ENCODE measurements at regions not wholly inside any gene's neighbourhood (a gene's known extent, or its start where the extent isn't known, plus 50 kb on each side); places are given as distances from the start of the nearest gene placed in this dataset.

DNA sequence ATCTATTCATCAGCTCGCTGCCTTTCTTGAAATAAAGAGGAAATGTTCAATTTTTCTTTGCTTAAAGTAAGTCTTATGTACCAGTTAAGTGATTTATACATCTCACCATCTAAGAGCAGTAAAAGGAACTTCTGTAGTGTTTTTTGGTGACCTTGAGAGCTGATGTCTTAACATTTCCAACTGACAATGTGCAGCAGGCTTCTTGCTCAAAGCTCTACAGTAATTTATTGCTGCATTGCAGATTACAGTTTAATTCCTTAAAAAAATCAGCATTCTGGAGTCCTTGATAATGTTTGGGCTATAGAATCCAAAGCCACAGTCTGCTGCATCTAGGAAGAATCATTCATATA is 61.6 kb downstream of the DIPK2A start:
- Histone ChIP-seq H3K27ac (no peak overlapping the region), H3K4me1 (no peaks in the 10 kb centered on the region), H3K36me3 (ENCODE audit: low read depth, missing control alignments) (no peaks in the 10 kb centered on the region), H3K4me3 (no peak overlapping the region), H3K27me3 (no peaks in the 10 kb centered on the region), H3K9me3 (no peaks in the 10 kb centered on the region)
- 73 to 77% methylated on average over 1 of the region's 1 CpG for WGBS, 2 donors
- DNase-seq = no peak
- intact Hi-C loops (cut with DNase I; ENCODE audit: low total_unique reads) = no loop called here
- TF ChIP-seq POLR2A (IDR thresholded peaks at IDR 0.05) = no peak

DNA sequence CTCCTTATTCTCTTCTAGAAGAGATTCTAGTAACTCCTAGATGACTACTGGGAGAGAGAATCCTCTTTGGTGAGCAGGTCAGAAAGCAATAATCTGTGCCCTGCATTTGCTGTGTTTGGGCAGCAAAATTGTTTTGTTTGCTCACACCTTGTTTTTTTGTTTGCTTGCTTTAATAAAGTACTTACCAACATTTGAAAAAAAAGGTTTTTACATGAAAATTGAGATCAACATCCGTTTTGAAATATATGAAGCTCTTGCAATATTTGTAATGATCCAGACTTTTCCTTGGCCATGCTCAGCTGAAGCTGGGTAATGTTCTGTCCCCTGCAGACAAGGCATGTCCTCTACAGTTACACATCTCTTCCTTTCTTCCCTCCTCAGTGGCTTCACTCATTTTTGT is 62.2 kb downstream of the DIPK2A start:
- no peak for DNase-seq
- Histone ChIP-seq H3K9me3 (no peaks in the 10 kb centered on the region), H3K4me3 (no peak overlapping the region), H3K27me3 (no peaks in the 10 kb centered on the region), H3K36me3 (ENCODE audit: low read depth, missing control alignments) (no peaks in the 10 kb centered on the region), H3K27ac (no peak overlapping the region), H3K4me1 (no peaks in the 10 kb centered on the region)
- intact Hi-C loops (cut with DNase I; ENCODE audit: low total_unique reads) = no loop called here
- WGBS, 2 donors = 75 to 78% methylated on average over 1 of the region's 1 CpG
- TF ChIP-seq, protein P1, sequence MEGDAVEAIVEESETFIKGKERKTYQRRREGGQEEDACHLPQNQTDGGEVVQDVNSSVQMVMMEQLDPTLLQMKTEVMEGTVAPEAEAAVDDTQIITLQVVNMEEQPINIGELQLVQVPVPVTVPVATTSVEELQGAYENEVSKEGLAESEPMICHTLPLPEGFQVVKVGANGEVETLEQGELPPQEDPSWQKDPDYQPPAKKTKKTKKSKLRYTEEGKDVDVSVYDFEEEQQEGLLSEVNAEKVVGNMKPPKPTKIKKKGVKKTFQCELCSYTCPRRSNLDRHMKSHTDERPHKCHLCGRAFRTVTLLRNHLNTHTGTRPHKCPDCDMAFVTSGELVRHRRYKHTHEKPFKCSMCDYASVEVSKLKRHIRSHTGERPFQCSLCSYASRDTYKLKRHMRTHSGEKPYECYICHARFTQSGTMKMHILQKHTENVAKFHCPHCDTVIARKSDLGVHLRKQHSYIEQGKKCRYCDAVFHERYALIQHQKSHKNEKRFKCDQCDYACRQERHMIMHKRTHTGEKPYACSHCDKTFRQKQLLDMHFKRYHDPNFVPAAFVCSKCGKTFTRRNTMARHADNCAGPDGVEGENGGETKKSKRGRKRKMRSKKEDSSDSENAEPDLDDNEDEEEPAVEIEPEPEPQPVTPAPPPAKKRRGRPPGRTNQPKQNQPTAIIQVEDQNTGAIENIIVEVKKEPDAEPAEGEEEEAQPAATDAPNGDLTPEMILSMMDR (IDR thresholded peaks at IDR 0.05) = no peak
- TF ChIP-seq POLR2A (IDR thresholded peaks at IDR 0.05) = no peak

DNA sequence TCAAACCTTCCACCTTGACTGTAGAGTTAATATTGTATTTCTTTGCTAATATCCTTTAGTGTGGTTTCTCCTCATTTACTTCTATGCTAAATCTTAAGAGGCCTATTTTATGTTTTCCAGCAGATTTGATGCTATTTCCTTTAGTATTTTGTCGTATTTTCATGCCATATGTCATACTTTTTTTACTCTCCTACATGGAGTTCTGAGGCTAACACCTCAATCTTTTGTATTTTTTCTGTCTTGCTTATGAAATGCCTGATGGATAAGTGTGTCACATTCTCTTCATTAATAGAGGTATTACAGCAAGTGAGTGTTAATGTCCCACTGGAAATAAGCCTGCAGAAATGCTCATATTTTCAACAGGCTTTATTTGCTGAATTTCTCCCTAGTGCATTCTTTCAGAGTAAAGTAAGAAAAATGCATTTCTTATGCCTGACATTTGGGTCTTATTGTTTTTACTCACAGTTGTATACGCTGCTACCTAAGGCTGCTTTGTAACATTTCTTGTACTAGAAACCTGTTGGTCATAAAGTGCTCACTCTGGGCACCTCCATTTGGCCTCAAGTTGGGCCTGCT is 63.2 kb downstream of the DIPK2A start:
- TF ChIP-seq, protein P1 (IDR thresholded peaks at IDR 0.05) = no peak
- TF ChIP-seq POLR2A (IDR thresholded peaks at IDR 0.05) = no peak
- 95 to 98% methylated on average over 2 of the region's 2 CpGs for WGBS, 2 donors
- no peak for DNase-seq

DNA sequence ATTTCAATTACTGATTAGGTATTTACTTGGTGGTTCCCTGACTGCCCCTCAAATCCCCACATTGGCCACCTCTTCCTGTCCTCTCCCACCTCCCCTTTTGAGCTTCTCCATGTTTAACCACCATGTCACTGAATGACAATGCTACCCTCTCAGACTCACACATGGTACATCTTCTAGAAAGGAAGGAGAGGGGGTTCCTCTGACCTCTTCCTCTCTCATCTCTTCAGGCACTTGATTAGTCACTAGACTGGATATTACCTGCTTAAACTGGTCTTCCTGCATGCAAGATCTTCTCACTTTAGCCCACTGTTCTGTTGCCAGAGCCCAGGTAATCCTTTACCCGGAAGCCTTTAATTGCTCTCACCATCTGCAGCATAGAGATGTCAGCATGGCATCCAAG is 64.9 kb downstream of the DIPK2A start:
- Histone ChIP-seq H3K4me3 (no peak overlapping the region), H3K27ac (no peak overlapping the region), H3K4me1 (no peaks in the 10 kb centered on the region), H3K27me3 (no peaks in the 10 kb centered on the region), H3K36me3 (ENCODE audit: low read depth, missing control alignments) (no peaks in the 10 kb centered on the region), H3K9me3 (no peaks in the 10 kb centered on the region)
- 91 to 100% methylated on average over 1 of the region's 1 CpG for WGBS, 2 donors
- no peak for TF ChIP-seq POLR2A (IDR thresholded peaks at IDR 0.05)
- TF ChIP-seq, protein P1 (IDR thresholded peaks at IDR 0.05) = no peak
- intact Hi-C loops (cut with DNase I; ENCODE audit: low total_unique reads) = no loop called here
- DNase-seq = no peak

More for the DNA sequence above, 63.2 kb downstream of the DIPK2A start:
- no peaks in the 10 kb centered on the region for H3K9me3 ChIP-seq
- no peaks in the 10 kb centered on the region for H3K36me3 ChIP-seq (ENCODE audit: low read depth, missing control alignments)
- H3K4me3 ChIP-seq = no peak overlapping the region
- intact Hi-C loops (cut with DNase I; ENCODE audit: low total_unique reads) = no loop called here
- no peaks in the 10 kb centered on the region for H3K4me1 ChIP-seq
- no peaks in the 10 kb centered on the region for H3K27me3 ChIP-seq
- no peak overlapping the region for H3K27ac ChIP-seq

DNA sequence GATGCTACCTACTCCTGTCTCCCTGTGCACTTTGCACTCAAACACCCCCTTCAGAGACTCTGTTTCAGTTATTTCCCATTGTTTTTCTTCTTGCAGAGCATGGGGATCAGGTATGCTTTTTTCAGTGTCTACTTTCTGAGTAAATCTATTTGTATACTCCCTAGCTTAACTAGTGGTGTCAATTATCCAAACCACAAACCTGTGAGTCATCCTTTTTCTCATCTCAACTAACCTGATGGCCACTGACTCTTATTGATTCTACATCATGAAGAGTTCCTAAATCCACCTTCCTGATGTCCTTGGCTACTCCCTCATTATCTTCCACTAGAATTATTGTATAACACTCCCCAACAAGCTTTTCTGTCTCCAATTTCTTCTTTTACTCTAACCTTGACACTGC is 68.0 kb downstream of the DIPK2A start:
- intact Hi-C loops (cut with DNase I; ENCODE audit: low total_unique reads) = no loop called here
- TF ChIP-seq, protein P1 (IDR thresholded peaks at IDR 0.05) = no peak
- no peak for TF ChIP-seq POLR2A (IDR thresholded peaks at IDR 0.05)
- no peaks in the 10 kb centered on the region for H3K4me1 ChIP-seq

More for the DNA sequence above, 68.0 kb downstream of the DIPK2A start:
- DNase-seq = no peak
- Histone ChIP-seq H3K27me3 (no peaks in the 10 kb centered on the region), H3K4me3 (no peak overlapping the region), H3K27ac (no peak overlapping the region), H3K9me3 (no peaks in the 10 kb centered on the region), H3K36me3 (ENCODE audit: low read depth, missing control alignments) (no peaks in the 10 kb centered on the region)
